ENCODE measurements at regions not wholly inside any gene's neighbourhood (a gene's known extent, or its start where the extent isn't known, plus 50 kb on each side); places are given as distances from the start of the nearest gene placed in this dataset.

DNA sequence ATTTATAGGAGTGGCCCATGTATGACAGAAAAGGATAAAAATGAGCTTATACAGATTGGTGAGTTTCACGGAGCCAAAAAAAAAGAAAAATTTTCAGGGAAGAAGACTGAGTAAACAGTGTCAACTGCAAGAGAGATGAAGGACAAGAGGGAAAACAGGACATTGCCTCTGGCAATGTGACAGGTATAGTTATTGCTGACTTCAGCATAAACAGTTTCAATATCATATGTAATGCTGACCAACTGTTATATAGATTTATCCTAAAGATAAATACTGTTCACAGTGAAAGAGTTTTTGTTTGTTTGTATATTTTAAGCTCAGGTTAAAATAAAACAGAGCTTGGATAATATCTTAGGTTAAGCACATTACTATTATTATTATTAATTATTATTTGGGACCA, 98.0 kb upstream of the FSIP2 start:
- no peak for TF ChIP-seq CTCF (IDR thresholded peaks at IDR 0.05)
- TF ChIP-seq RFX5 (IDR thresholded peaks at IDR 0.05), result no peak

Data from A549 (cell line).